HG03060 (cell line): ENCODE measurements at regions not wholly inside any gene's neighbourhood (a gene's known extent, or its start where the extent isn't known, plus 50 kb on each side); places are given as distances from the start of the nearest gene placed in this dataset.

Experiments
- ATAC-seq: cut with Tn5 transposase; IDR thresholded peaks from one replicate; pipeline ENCODE4 v1.9.1; 2021; ENCODE audit warnings: low read depth, moderate number of reproducible peaks; ENCODE audit not compliant: unreplicated experiment

DNA sequence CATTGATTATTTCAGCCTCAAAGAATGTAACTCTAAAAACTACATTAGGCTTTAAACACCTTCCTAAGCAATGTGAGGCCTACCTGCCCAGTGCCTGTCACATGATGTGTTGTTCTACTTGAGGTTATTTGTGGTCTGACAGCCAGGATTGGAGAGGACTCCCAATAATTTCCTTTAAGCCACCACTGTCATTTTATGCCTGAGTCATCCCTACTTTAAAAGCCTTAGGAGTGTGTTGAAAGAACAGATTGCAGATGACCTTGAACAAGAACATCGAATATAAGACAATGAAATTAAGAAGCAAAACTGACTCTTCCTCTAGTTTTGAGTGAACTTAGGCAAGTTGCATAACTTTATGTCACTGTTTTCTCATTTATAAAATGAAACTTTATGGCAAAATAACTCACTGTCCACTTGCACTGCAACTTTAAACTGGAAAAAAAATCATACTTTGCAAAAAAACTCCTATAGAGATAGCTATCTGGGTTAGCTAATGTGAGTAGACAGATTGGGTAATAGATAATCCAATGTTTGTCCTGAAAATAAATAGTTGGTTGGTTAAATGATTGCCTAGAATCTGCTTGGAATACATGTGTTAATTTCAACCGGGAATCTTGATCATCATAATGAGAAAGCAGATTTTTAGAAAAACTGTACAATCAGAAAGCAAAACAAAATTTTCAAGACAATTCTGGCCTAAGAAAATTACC lies 361.2 kb downstream of the SUCLA2 start:
- ATAC-seq = no peak

DNA sequence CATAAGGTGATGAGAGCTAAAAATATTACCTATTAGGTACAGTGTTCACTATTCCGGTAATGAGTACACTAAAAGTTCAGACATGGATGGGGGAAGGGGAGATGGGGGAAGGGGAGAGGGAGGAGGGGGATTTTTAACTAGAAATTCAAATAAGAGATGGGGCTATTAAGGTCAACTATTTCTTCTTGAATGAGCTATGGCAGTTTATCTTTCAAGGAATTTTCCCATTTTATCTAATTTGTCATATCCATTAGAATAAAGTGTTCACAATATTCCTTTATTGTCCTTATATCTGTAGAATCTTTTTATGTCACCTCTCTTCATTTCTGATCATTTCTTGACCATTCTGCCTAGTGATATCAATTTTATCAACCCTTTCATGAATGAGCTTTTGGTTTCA lies 362.4 kb downstream of the SUCLA2 start:
- no peak for ATAC-seq

DNA sequence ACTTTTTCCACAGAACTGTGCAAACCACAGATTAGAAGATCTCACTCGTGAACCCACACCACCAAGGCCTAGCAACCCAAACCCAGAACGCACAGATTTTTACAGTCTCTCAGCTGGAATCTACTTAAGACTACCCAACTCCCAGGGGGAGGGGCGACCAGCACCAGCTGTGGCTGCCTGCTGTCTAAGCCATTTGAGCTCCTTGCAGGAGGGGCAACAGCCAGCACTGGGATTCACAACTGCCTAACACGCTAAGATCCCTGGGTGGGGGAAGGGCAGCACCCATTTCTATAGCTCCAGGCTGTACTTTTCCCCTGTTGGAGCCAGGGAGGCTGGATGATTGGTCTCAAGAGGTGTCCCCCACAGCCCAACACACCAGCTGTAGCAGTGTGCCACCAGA lies 368.8 kb downstream of the SUCLA2 start:
- ATAC-seq = no peak

DNA sequence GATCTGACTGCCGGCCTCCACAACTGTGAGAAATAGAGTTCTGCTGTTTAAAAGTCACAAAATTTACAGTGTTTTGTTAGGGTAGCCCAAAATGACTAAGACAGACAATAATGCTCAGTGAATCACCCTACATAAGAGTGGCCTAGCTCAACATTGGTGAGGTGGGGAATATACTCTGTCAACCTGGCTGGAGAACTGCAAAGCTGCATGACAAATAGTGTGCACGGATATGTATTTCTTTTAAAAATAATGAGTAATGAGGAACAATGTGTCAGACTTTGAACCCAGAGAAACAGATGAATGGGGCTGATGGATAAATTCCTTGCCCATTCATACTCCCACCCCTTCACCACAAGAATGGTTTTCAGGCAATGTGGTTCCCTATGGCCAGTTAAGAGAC lies 372.4 kb downstream of the SUCLA2 start:
- no peak for ATAC-seq

DNA sequence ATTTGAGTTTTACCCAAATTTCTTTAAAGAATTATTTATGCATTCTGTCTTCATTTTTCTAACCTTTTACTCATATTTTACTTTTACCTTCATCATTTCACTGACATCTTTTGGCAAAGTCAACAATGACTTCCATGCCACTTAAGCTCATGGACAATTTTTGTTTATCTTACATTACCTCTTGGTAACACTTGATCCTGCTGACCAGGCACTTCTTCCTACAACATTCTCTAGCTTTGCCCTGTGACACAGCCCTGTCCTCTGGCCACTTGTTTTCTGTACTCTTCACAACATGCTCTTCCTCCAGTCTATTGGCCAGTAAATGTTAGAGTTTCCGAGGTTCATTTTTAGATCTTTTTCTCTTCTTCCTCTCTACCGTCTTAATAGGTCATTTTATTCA lies 377.2 kb downstream of the SUCLA2 start:
- no peak for ATAC-seq

DNA sequence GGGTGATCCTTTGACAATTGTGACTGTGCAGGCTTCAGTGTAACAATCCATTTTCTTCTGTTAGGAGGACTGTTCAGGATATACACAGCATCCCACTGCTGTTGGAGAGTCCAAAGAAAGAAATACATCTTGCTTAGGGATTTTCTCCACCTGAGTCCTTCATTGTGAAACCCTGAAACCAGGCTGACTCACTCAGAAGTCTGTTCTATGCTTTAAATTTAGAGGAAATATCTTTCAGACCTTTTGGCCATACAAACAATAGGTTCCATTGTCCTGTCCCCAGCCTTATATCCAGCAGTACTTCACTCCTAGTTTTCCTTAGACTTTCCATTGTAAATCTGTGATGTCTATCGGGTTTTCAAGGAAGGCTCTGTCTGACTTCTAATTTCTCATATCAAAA lies 379.1 kb downstream of the SUCLA2 start:
- ATAC-seq = no peak

DNA sequence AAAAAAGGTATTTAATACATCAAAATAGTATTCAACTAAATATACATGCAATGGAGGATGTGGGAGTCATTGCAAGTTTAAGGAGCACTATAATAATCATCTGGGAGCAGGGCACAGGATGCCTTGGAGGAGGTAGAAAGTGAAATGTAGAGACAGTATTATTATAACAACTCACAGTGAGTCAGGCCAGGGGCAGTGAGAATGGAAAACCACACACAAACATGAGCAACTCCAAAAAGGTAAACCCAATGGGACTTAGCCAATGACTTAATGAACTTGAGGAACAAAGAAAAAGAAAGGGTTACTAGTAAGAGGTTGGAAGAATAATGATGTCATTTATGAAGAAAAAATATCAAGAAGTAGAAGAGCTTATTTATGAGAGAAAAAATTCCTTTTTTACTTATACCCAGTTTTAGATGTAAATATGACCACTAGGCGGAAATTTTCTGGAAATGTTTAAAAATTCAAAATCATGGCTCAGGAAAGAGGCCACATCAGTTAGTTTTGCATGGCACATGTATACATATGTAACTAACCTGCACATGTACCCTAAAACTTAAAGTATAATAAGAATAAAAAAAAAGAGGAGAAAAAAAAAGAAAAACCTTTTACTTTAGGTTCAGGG lies 389.3 kb downstream of the SUCLA2 start:
- ATAC-seq = no peak

DNA sequence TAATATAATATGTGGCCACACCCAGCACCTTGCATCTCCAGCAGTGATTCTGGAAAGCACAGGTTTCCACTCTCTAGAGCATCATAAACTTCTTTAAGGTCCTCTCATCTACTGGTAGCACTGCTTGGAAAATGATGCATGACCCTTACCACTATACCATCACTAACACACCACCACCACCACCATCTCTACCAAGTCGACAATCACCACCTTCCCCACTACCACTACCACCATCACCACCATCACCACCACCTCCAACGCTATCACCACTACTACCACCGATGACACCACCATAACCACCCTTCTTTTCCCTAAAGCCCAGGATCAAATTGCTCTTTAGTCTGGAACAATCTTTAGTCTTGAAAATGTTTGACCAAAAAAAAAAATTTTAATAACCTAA lies 390.4 kb downstream of the SUCLA2 start:
- ATAC-seq = no peak

DNA sequence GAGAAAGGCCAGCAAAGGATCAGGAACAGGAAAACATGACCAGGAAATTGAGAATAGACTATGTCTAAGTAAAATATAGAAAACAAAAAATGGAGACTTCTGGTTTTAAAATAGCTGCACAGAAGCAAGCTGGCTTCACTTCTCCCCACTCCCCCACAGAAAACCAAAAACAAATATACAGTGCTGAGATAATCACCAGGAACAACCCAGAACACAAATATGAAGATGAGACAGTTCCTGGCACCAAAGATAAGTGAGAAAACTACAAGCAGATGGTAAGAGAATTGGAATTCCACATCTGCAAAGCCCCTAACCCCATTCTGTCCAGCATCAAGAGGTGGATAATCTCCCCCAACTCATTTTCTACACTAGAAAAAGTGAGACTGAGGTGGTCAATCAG lies 397.7 kb downstream of the SUCLA2 start:
- ATAC-seq = no peak

DNA sequence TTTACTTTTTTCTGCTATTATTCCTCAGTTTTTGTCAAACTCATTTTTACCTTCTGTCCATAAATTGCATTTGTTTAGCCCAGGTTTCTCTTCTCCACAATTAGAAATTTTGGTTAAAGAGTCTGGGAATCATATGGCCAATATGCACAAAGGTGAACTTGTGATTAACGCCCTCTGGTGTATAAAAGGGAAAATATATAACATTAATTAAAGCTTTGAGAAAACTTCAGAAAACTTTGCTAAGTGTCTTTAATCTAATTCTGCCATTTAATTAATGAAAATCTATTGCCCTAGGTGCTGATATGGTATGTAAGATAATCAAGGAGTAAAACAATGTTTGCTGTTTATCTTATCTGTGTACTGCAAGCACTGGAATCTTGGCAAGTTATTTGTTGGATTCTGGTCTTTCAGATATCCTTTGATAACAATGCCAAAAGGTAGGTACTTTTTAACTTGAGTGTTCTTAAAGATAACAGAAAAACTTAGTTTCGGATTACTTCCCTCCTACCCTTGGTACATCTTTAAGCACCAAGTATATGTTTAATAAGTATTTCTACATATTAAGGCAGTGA lies 402.6 kb downstream of the SUCLA2 start:
- no peak for ATAC-seq

DNA sequence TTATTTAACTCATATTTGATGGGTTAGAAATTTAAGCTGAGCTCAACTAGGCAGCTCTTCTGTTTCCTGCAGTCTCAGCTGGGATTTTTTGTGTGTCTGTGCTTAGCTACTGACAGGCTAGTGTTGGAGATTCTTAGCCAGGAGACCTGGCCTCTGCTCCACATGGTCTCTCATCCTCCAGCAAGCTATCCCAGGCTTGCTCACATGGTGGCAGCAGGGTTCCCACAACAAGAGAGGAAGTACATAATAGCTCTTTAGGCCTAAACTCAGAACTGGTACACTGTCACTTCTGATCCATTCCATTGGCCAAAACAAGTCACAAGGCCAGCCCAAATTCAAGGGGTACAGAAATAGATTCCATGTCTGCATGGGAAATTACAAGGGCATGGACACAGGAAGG lies 406.2 kb downstream of the SUCLA2 start:
- no peak for ATAC-seq

DNA sequence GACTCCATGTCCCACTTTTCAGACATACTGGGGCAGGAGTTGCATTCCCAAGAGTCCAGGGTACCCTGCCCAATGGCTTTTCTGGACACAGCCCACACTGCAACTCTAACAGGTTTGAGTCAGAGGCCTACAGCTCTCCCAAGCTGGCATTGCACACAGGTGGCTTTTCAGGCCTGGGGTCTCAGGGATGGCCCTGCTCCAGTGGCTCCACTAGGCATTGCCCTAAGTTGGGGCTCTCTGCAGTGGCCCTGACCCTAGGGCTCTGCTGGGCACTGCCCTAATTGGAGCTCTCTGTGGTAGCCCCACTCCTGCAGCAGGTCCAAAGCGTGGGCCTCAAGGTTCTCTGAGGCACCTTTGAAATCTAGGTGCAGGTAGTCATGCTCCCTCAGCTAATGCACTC lies 408.8 kb downstream of the SUCLA2 start:
- ATAC-seq = no peak

DNA sequence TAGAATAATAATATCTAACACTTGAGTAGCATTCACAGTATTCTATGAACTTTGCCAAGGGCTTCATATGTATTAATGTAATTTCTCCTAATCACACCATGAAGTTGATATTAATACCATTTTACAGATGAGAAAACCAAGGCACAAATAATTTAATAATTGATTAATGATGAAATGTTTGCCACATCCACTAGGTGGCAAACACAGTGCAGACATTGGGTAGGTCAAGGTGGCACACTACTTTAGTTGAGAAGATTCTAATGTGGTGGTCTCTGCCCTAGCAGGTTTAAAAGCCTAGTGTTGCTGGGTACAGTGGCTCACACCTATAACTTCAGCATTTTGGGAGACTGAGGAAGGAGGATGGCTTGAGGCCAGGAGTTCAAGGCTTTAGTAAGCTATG lies 412.4 kb downstream of the SUCLA2 start:
- no peak for ATAC-seq

DNA sequence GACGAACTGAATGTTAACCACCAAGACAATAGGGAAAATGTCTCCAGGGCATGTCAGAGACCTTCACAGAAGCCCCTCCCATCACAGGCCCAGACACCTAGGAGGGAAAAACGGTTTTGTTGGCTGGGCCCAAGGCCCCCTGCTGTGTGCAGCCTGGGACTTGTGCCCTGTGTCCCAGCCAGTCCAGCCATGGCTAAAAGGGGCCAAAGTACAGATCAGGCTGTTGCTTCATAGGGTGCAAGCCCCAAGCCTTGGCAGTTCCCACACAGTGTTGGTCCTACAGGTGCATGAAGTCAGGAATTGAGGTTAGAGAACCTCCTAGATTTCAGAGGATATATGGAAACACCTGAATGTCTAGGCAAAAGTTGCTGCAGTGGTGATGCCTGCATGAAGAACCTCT lies 428.7 kb downstream of the SUCLA2 start:
- no peak for ATAC-seq

DNA sequence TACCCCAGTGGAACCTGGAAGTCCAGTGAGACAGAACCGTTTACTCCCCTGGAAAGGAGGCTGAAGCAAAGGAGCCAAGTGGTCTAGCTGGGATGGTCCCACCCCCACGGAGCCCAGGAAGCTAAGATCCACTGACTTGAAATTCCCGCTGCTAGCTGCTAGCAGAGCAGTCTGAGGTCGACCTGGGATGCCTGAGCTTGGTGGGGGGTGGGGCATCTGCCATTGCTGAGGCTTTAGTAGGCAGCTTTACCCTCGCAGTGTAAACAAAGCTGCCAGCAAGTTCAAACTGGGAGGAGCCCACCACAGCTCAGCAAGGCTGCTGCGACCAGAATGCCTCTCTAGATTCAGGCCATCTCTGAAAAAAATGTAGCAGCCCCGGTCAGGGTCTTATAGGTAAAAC lies 437.0 kb downstream of the SUCLA2 start:
- no peak for ATAC-seq

DNA sequence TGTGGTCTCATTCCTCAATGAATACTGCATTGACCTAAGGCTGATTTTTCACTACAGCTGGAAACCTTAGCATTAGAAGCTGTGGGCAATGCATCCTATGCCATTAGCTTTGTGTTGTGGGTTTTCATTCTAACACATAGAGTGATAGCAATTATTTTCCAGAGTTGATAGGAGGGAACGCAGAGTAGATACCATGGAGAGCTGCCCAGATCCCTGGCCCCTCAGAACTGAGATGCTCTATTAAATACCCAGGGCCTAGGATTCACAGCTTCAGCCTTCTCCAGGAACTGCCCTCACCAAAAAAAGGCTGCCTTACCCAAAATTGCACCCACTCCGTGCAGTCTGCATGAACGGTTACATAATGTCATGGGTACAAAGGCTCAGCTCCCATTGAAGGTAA lies 444.4 kb downstream of the SUCLA2 start:
- ATAC-seq = no peak

DNA sequence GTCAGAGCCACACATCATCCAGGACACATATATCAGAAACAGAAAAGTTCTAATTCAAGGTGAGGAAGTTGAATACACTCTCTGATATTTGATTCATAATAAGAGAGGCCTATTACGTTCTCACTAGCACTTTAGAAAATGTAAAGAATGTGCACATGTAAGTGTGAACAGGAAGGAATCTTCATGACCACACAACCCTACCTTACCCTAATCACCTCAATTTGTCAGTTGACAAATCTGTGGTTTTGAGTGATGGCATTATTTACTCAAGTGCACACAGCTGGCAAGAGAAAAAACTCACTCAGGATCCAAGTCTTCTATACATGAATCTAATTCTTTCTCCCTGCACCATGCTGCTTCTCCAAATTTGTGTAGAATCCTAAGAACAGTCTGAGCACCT lies 445.8 kb downstream of the SUCLA2 start:
- ATAC-seq = no peak

DNA sequence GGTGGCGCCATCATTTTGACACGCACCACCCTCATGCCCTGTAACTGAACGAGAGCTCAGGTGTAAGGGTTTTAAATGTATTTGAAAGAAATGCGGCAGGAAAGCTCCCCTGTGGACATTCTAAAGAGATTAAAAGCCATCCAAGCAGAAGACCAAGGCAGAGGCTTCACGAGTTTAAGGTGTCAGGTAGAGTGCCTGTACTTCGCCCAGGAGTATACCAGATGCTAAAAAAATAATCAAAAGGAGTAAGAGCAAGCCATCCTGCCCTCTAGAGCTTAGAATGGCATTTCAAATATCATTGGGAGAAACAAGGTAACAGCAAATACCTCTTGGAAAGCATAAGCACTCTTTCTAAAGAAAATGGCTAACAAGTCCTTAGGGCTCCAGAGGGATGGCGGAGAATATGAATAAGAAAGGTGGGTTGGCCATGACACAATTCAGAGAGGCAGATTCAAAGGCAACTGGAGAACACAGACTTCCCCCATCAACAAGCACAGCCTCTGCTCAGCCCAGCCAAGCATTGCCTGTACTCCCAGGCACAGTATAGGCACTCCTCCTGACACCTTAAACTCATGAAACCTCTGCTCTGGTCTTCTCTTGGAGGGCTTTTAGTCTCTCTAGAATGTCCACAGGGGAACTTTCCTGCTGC lies 447.6 kb downstream of the SUCLA2 start:
- no peak for ATAC-seq

DNA sequence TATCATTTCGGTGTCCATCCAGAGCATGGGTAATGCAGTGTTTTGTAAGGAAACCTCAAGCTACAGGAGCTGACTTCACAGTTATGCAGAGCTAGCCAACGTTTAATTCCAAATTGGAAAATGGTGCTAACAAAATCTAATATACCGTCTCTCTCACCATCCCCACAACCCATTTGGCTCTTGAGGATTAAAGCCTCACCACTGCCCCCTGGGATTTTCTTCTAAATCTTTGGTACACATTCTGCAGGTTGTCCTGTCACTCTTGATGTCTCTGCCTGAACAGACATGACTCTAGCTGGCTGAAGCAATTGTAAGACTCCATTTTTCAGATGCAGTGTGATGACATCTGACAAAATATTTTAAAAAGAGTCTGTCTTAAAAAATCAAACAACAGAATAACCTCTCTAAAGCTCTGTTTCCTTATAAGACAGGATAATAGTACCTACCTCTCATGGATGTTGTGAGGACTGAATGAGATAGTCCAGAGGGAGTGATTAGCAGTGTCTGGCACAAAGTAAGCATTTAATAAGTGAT lies 451.8 kb downstream of the SUCLA2 start:
- ATAC-seq = no peak

DNA sequence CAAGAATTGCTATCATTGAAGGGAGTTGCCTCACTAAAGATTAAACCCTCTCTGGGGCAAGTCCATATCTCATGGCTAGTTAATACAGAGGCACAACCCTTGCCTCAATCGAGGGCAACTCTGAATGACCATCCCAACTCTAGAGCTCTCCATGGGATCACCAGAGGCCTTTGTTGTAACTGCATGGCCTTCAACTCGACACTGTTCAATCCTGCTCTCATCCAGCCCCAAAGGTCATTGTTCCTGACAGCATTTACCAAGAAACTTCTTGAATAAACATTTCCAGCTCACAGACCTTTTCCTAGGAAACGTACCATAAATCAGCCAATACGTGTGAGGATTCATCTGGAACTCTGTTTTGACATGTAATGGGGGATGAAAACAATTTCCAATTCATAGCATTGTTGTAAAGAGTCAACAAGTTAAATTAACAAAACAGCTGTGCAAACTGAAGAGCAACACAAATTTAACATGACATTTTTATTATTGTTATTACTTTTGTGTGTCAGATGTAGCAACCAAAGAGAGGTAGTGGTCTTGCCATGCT lies 452.7 kb downstream of the SUCLA2 start:
- no peak for ATAC-seq
